Skeletal muscle tissue (tissue), 3 donors: ENCODE measurements at regions not wholly inside any gene's neighbourhood (a gene's known extent, or its start where the extent isn't known, plus 50 kb on each side); places are given as distances from the start of the nearest gene placed in this dataset.

Experiments used
- H3K27ac ChIP-seq: one replicate; pipeline ENCODE4 v1.7.0; 2013; ENCODE audit warnings: mild to moderate bottlenecking, low read depth, low read length, inconsistent platforms
- H3K27me3 ChIP-seq, 3 donors: one replicate each; pipeline ENCODE4 v1.7.0; 2013; ENCODE audit warnings: low read length in 3 of 3; ENCODE audit not compliant: control insufficient read depth in 3 of 3, insufficient read depth in 3 of 3
- H3K36me3 ChIP-seq, 3 donors: one replicate each; pipeline ENCODE4 v1.7.0; 2013; ENCODE audit warnings: low read length in 3 of 3; ENCODE audit not compliant: control insufficient read depth in 3 of 3, insufficient read depth in 3 of 3
- H3K4me1 ChIP-seq, 3 donors: one replicate each; pipeline ENCODE4 v1.7.0; 2013; ENCODE audit warnings: low read length in 3 of 3, mild to moderate bottlenecking in 3 of 3; ENCODE audit not compliant: control insufficient read depth in 3 of 3, insufficient read depth in 3 of 3
- H3K4me3 ChIP-seq, 3 donors: one replicate each; pipeline ENCODE4 v1.7.0; 2013; ENCODE audit warnings: low read length in 3 of 3
- H3K9ac ChIP-seq, 3 donors: one replicate each; pipeline ENCODE4 v1.7.0; 2013; ENCODE audit warnings: low read length in 3 of 3, mild to moderate bottlenecking in 3 of 3, moderate library complexity in 2 of 3, low read depth in 1 of 3
- H3K9me3 ChIP-seq, 3 donors: one replicate each; pipeline ENCODE4 v1.7.0; 2013; ENCODE audit warnings: low read length in 3 of 3; ENCODE audit not compliant: control insufficient read depth in 3 of 3
- donor health status: Osteomylitis.

DNA sequence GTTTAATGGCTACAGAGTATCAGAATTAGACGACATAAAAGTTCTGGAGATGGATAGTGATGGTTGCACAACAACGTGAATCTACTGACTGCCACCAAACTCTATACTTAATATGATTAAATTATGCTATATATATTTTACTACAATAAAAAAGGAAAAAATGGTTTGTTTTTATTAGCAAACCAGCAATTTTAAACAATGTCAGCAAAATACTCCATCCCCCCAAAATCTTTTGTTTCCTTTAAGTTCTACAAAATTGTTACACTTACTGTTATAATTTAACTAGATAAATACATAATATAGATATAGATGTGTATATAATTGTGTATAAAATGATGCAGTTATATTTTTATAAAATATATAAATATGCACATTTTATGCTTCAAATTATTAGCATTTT, 710.8 kb upstream of the UBE2E2 start:
- Histone ChIP-seq H3K27me3 (no peaks in the 10 kb centered on the region), H3K9me3 (no peaks in the 10 kb centered on the region), H3K9ac (no peak overlapping the region), H3K36me3 (no peaks in the 10 kb centered on the region), H3K4me3 (no peak overlapping the region), H3K4me1 (no peaks in the 10 kb centered on the region), H3K27ac (no peak overlapping the region)

DNA sequence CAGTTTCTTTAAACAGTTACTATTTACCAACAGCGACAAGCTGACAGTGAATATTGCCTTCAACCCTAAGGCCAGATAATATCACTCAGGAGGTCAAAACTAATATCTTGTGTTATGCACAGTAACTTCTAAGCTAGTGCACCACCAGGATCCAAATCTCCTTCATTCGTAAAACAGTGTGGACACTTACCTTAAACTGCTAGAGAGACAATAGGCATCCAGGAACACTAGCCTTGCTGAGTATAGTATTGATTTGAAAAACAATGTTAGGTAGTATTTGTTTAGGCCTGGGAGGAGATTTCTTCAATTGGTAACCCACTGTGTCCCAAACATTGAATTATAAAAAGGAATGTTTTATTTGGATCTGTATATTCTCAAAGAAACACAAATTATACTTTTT, 707.9 kb upstream of the UBE2E2 start:
- Histone ChIP-seq H3K4me3 (no peak overlapping the region), H3K4me1 (no peaks in the 10 kb centered on the region), H3K27me3 (no peaks in the 10 kb centered on the region), H3K36me3 (no peaks in the 10 kb centered on the region), H3K9ac (no peak overlapping the region), H3K27ac (no peak overlapping the region), H3K9me3 (no peaks in the 10 kb centered on the region)

DNA sequence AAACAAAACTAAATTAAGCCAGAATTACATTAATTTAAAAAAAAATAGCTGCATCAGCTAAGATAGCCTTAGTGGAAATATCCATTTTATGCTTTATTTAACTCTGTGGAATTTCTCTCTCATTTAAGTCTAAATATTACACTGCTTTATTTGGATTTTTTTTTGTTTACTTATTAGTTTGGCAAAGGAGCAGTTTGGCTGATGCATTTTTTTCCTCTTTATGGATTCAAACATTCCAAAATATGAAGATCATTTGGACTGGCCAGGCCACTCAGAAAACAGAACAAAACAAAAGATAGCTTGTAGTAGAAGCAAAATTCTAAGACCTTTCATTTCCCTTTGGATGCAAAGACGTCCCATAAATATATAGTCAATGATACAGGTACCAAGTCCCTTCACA, 707.3 kb upstream of the UBE2E2 start:
- Histone ChIP-seq H3K36me3 (no peaks in the 10 kb centered on the region), H3K4me3 (no peak overlapping the region), H3K27me3 (no peaks in the 10 kb centered on the region), H3K9me3 (no peaks in the 10 kb centered on the region), H3K4me1 (no peaks in the 10 kb centered on the region), H3K27ac (no peak overlapping the region), H3K9ac (no peak overlapping the region)

DNA sequence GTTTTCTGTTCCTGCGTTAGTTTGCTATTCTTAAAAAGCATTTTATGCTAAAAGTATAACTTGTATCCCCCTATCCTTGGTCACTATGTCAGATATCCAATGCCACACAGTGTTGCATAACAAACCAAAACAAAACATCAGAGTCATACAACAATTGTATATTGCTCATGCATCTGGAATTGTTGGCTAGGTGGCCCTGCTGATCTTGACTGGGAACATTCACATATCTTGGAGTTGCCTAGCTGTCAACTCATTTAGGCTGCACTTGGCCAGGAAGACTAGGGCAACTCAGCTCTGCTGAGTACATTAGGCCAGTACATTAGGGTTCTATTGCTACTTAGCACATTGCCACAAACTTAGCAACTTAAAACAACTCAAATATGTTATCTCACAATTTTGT, 706.5 kb upstream of the UBE2E2 start:
- no peaks in the 10 kb centered on the region for H3K36me3 ChIP-seq
- H3K9me3 ChIP-seq, result no peaks in the 10 kb centered on the region
- no peak overlapping the region for H3K4me3 ChIP-seq
- no peaks in the 10 kb centered on the region for H3K4me1 ChIP-seq
- no peaks in the 10 kb centered on the region for H3K27me3 ChIP-seq
- no peak overlapping the region for H3K27ac ChIP-seq
- H3K9ac ChIP-seq, result no peak overlapping the region

DNA sequence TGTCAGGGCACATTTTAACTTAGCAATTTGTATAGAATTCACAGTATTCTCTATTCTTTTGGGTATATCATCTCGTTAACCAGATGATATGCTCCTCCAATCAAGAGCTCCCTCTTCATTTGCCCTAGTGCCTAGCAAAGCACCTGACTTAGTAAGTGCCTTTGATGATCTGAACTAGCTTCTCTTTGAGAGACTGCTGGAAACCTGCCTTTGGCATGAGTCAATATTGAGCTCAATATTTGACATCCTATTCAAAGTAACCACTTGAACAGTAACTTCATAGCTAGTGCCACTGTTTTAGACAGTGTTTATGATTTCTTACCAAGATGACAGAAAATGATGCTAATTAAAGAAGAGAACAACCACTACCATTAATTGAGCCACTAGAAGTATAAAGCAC, 696.3 kb upstream of the UBE2E2 start:
- no peaks in the 10 kb centered on the region for H3K9me3 ChIP-seq
- no peaks in the 10 kb centered on the region for H3K36me3 ChIP-seq
- no peak overlapping the region for H3K27ac ChIP-seq
- no peak overlapping the region for H3K4me3 ChIP-seq
- H3K9ac ChIP-seq, result no peak overlapping the region
- H3K27me3 ChIP-seq, result no peaks in the 10 kb centered on the region
- H3K4me1 ChIP-seq, result no peaks in the 10 kb centered on the region

DNA sequence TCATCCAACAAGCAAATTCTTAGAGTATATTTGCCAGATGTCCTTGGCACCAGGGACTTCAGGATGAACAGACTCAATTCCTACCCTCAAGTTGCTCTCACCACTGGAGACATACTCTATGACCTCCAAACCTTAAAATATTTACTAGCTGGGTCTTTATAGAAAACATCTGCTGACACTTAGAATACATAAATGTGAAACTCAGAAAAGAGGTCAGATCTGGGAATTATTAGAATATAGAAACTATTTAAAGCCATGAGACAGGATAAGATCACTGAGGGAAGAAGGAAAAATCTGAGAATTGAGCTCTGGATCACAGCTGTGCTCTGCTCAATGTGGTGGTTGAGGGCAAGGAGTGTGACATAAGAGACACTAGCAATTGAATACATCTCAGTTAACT, 695.4 kb upstream of the UBE2E2 start:
- no peaks in the 10 kb centered on the region for H3K4me1 ChIP-seq
- no peak overlapping the region for H3K9ac ChIP-seq
- no peaks in the 10 kb centered on the region for H3K36me3 ChIP-seq
- H3K4me3 ChIP-seq, result no peak overlapping the region
- H3K27ac ChIP-seq, result no peak overlapping the region
- no peaks in the 10 kb centered on the region for H3K9me3 ChIP-seq
- H3K27me3 ChIP-seq, result no peaks in the 10 kb centered on the region

DNA sequence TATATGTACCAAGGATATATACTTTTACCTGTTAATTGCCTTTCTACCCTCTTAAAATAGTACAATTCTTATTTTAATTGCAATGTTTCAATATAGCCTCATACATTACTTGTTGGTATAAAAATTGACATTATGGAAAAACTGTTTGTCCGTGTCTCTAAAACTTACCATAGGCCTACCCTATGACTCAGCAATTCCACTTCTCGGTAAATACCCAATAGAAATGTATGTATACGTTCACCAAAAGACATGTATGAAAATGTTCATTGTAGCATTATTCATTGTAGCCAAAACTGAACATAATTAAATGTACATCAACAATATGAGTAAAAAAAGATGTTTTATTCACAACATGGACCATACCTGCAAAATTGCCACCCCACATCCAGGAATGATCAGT, 679.2 kb upstream of the UBE2E2 start:
- Histone ChIP-seq H3K4me3 (no peak overlapping the region), H3K4me1 (no peaks in the 10 kb centered on the region), H3K9ac (no peak overlapping the region)

DNA sequence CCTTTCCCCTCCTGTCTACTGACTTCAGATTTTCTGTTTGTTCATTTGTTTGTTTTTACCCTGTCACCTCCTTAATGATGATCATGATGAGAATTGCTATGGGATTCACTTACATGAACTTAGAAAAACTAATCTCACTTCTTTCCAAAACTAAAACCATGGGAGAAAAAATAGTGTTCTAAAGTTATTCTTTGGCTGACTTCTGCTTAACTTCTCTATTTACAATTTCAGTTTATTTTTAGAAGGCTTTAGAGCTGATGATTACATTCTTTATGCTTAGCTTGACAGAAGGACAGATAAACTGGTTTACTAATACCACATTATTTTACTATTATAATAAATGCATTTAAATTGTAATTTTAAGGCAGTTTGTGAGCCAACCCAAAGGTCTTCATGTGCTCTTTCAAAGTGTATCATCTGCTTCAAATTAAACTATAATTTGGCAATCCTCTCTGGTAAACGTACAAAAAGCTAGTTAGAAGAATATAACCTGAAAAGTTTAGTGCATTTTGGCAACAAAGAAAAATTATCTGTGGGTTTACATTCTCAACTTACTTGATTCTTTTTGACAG, 676.8 kb upstream of the UBE2E2 start:
- Histone ChIP-seq H3K4me3 (no peak overlapping the region), H3K9me3 (no peaks in the 10 kb centered on the region), H3K27ac (no peak overlapping the region)

More for the DNA sequence above, 679.2 kb upstream of the UBE2E2 start:
- Histone ChIP-seq H3K36me3 (no peaks in the 10 kb centered on the region), H3K9me3 (no peaks in the 10 kb centered on the region), H3K27me3 (no peaks in the 10 kb centered on the region), H3K27ac (no peak overlapping the region)

DNA sequence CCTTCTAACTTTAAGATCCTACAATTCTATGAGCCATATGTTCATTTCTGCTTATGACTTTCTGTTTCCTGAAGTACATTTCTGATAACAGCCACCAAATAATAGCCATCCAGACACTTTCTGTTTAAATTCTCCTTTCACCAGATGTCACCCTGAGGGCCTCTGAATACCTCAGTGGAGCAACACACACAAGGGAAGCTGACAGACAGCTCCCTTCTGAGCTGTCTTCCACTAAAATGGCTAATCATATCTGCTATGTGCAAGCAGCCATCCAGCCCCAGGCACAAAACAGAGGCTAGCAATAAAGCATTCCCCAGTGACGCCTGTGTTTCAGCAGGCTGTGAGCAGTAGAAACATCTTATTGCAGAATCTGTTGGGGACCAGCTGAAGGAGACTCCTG, 666.6 kb upstream of the UBE2E2 start:
- no peak overlapping the region for H3K27ac ChIP-seq
- H3K9ac ChIP-seq, result no peak overlapping the region
- H3K4me1 ChIP-seq, result no peaks in the 10 kb centered on the region
- H3K27me3 ChIP-seq, result no peaks in the 10 kb centered on the region
- no peaks in the 10 kb centered on the region for H3K36me3 ChIP-seq
- H3K4me3 ChIP-seq, result no peak overlapping the region
- H3K9me3 ChIP-seq, result no peaks in the 10 kb centered on the region

More for the DNA sequence above, 676.8 kb upstream of the UBE2E2 start:
- no peaks in the 10 kb centered on the region for H3K36me3 ChIP-seq
- no peak overlapping the region for H3K9ac ChIP-seq
- no peaks in the 10 kb centered on the region for H3K4me1 ChIP-seq
- no peaks in the 10 kb centered on the region for H3K27me3 ChIP-seq

DNA sequence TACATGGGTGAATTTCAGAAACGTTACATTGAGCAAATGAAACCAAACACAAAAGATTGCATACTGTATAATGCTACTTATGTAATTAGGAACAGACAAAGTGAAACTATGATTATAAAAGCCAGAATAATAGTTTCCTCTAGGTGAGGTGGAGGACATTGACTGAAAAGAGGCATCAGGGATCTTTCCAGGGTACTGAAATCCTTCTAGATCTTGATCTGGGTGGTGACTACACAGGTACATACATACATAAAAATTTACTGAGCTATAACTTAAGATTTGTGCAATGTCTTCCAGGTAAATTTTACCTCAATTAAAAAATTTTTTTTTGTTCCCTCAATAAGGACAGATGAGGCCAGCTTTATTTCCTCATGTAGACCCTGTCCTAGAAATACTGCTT, 665.6 kb upstream of the UBE2E2 start:
- no peaks in the 10 kb centered on the region for H3K27me3 ChIP-seq
- no peak overlapping the region for H3K27ac ChIP-seq
- H3K4me3 ChIP-seq, result no peak overlapping the region
- H3K4me1 ChIP-seq, result no peaks in the 10 kb centered on the region
- no peak overlapping the region for H3K9ac ChIP-seq
- H3K36me3 ChIP-seq, result no peaks in the 10 kb centered on the region
- H3K9me3 ChIP-seq, result no peaks in the 10 kb centered on the region

DNA sequence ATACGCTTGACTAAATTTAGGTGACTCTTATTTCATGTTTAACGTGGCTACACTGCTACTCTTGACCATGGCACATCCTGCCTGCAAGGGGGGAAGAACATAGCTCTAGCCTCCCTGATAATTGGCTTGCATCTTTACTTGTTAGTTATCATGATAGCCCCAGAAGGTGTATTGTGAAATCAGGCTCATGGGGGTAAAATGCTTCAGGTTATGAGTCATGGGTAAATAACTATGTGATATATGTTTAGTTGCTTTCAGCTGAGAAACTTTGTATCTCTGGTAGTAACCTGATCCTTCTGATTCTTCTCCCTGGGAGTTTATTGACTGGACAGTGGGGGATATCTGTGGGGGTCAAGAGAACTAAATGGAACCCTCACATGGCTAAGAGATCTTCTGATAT, 660.8 kb upstream of the UBE2E2 start:
- Histone ChIP-seq H3K9me3 (no peaks in the 10 kb centered on the region), H3K27ac (no peak overlapping the region), H3K4me3 (no peak overlapping the region), H3K36me3 (no peaks in the 10 kb centered on the region), H3K27me3 (no peaks in the 10 kb centered on the region), H3K4me1 (no peaks in the 10 kb centered on the region), H3K9ac (no peak overlapping the region)
